Colonic mucosa (tissue), 4 donors: ENCODE measurements at regions not wholly inside any gene's neighbourhood (a gene's known extent, or its start where the extent isn't known, plus 50 kb on each side); places are given as distances from the start of the nearest gene placed in this dataset.

Experiments
- DNase-seq: peaks from one replicate; pipeline ENCODE4 v3.0.0-alpha.2; 2020
- H3K27ac ChIP-seq: fragments of 200-600 bp; one replicate; pipeline ENCODE4 v1.8.0; 2021
- H3K27me3 ChIP-seq: fragments of 200-600 bp; one replicate; pipeline ENCODE4 v1.8.0; 2021
- H3K36me3 ChIP-seq: fragments of 200-600 bp; one replicate; pipeline ENCODE4 v1.8.0; 2021
- H3K4me1 ChIP-seq: fragments of 200-600 bp; one replicate; pipeline ENCODE4 v1.8.0; 2021; ENCODE audit warnings: mild to moderate bottlenecking
- H3K4me3 ChIP-seq: fragments of 200-600 bp; one replicate; pipeline ENCODE4 v1.8.0; 2021
- H3K9ac ChIP-seq, 2 donors: one replicate each; pipeline ENCODE4 v1.7.0; 2013; ENCODE audit warnings: control low read depth in 2 of 2, low read depth in 2 of 2, low read length in 2 of 2
- H3K9me3 ChIP-seq: fragments of 200-600 bp; one replicate; pipeline ENCODE4 v1.8.0; 2021
- intact Hi-C: fragments of 100-400 bp; cut with DNase I; formaldehyde crosslinking; loops from one replicate; pipeline ENCODE4 v1.14.1; 2022
- TF ChIP-seq, protein P1 (sequence below): fragments of 200-600 bp; IDR thresholded peaks from one replicate; pipeline ENCODE4 v1.8.0; 2022; ENCODE audit warnings: antibody characterized with exemption, mild to moderate bottlenecking
- donor health status: healthy.
- donor health status: DM: no; HTN: no; CAD: no.
- donor health status: DM: no; HTN: no; CAD: no.

DNA sequence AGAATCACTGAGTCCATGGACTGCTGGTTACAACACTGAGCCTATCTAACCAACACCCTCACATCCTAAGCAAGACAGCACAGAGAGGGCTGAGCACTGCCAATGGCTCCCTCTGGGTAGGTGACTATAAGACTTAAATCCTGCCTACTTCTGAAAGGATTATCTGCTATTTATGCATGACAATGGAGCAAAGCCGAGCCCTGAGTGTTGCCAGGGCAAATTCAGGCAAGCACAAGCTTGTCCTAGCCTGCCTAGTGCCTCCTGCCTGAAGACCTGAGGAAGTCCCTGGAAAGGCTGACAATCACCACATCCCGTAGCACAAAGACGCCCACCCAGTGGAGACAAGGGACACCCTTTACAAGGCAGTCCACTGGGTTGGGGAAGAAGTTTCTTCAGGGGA lies 129.7 kb downstream of the OSR1 start:
- Histone ChIP-seq H3K4me1 (no peaks in the 10 kb centered on the region), H3K27me3 (no peaks in the 10 kb centered on the region), H3K4me3 (no peak overlapping the region), H3K27ac (no peak overlapping the region), H3K9ac (no peak overlapping the region), H3K36me3 (no peaks in the 10 kb centered on the region), H3K9me3 (no peaks in the 10 kb centered on the region)
- DNase-seq = no peak
- TF ChIP-seq, protein P1, sequence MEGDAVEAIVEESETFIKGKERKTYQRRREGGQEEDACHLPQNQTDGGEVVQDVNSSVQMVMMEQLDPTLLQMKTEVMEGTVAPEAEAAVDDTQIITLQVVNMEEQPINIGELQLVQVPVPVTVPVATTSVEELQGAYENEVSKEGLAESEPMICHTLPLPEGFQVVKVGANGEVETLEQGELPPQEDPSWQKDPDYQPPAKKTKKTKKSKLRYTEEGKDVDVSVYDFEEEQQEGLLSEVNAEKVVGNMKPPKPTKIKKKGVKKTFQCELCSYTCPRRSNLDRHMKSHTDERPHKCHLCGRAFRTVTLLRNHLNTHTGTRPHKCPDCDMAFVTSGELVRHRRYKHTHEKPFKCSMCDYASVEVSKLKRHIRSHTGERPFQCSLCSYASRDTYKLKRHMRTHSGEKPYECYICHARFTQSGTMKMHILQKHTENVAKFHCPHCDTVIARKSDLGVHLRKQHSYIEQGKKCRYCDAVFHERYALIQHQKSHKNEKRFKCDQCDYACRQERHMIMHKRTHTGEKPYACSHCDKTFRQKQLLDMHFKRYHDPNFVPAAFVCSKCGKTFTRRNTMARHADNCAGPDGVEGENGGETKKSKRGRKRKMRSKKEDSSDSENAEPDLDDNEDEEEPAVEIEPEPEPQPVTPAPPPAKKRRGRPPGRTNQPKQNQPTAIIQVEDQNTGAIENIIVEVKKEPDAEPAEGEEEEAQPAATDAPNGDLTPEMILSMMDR = no peak
- intact Hi-C loops = no loop called here

DNA sequence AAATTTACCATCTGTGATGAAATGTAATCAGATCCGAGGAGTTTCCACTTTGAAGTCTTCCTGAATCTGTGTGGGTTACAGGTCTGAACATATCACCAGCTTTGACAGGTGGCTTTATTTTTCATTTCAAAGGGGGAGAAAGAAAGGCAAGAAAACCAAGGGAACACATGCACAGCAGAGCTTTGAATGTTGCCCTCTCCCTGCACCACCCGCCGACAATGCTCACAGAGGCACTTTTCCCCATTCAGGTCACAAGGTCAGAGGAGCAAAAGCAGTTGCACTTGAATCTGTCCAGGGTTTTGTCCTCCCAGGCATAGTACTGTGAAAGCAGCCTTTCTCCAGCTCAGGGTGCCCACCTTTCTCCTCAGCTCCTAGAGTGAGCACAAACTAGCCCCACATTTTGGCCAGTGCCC lies 130.2 kb downstream of the OSR1 start:
- intact Hi-C loops = no loop called here
- Histone ChIP-seq H3K9me3 (no peaks in the 10 kb centered on the region), H3K4me1 (no peaks in the 10 kb centered on the region), H3K9ac (no peak overlapping the region), H3K27me3 (no peaks in the 10 kb centered on the region), H3K4me3 (no peak overlapping the region), H3K27ac (no peak overlapping the region), H3K36me3 (no peaks in the 10 kb centered on the region)
- no peak for DNase-seq
- TF ChIP-seq, protein P1 = no peak

DNA sequence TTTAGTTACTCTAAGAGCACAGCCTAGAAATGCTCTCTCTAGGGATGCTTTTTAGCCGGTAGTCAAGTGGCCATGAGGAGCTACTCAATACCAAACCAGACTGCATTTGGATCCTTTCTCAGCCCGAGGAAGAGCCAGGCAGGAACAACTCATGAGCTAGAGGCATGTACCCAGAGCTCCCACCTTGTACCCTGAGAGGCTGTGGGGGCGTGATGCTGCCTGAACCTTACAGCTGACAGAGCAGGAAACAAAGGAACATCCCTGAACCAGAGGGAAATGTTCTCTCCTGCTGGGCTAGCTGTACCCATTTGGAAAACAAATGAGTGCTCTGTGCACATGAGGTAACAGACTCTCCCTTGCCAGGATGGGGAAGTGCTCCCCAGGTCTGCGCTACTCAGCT lies 131.6 kb downstream of the OSR1 start:
- H3K4me1 ChIP-seq = no peaks in the 10 kb centered on the region
- H3K27ac ChIP-seq = no peak overlapping the region
- no peaks in the 10 kb centered on the region for H3K27me3 ChIP-seq
- no peak for DNase-seq
- no peak overlapping the region for H3K9ac ChIP-seq
- H3K36me3 ChIP-seq = no peaks in the 10 kb centered on the region
- H3K9me3 ChIP-seq = no peaks in the 10 kb centered on the region
- intact Hi-C loops = no loop called here
- TF ChIP-seq, protein P1 = no peak
- no peak overlapping the region for H3K4me3 ChIP-seq

DNA sequence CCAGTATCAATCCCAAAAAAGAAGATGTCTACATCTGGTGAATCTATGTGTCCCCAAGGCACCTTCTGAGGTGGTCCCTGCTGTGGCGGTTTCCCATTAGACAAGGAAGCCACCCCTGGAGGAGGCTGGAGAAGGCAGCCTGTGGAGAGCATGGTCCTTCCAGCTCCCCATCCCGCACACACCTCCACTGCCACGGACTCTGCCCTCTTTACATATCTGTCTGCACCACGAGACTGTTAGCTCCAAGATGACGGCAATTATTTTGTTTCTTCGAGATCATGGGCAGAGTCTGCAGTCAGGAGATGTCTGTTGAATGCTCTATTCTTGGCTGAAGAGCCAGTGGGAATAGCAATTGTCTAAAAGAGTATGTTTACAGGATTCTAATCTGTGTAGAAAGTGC lies 132.0 kb downstream of the OSR1 start:
- Histone ChIP-seq H3K9me3 (no peaks in the 10 kb centered on the region), H3K4me3 (no peak overlapping the region), H3K27me3 (no peaks in the 10 kb centered on the region), H3K27ac (no peak overlapping the region), H3K9ac (no peak overlapping the region), H3K4me1 (no peaks in the 10 kb centered on the region), H3K36me3 (no peaks in the 10 kb centered on the region)
- TF ChIP-seq, protein P1 = no peak
- DNase-seq = no peak
- intact Hi-C loops = no loop called here

DNA sequence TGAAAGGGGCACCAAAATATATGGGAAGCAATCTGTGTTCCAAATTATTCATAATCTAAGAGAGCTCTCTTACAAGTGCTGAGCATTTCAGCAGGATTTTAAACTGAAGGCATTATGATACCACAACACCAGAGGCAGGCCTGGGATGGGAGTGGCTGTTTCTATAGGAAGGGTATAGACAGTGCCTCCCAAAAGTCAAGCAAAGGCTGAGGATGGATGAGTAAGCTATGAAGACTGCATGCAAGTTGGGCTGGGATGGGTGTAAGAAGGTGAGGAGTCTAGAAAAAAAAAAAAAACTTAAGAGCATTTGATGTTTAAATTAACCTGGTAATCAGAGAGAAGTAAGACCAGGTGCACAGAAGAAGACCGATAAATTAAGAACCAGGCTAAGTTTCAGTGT lies 132.5 kb downstream of the OSR1 start:
- Histone ChIP-seq H3K27ac (no peak overlapping the region), H3K4me3 (no peak overlapping the region), H3K9me3 (no peaks in the 10 kb centered on the region), H3K36me3 (no peaks in the 10 kb centered on the region), H3K4me1 (no peaks in the 10 kb centered on the region), H3K27me3 (no peaks in the 10 kb centered on the region), H3K9ac (no peak overlapping the region)
- TF ChIP-seq, protein P1 = no peak
- no peak for DNase-seq
- intact Hi-C loops = no loop called here

DNA sequence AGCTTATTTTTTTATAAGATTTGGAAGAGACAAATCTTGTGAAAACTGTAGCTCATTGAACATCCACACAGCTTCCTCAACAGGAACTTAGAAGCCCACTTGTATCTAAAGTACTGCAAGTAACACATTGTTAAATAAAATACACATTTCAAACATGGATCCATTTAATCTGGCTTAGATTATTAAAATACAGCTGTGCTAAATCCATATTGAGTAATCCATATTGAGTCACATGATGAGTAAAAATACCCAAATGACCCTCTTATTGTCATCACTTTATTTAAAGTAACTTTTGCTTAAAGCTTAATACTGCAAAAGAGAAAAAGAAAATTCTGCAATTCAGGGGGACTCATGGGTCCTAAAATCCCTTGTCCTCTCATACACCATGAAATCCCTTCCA lies 133.3 kb downstream of the OSR1 start:
- H3K4me3 ChIP-seq = no peak overlapping the region
- no peaks in the 10 kb centered on the region for H3K9me3 ChIP-seq
- no peak for DNase-seq
- H3K4me1 ChIP-seq = no peaks in the 10 kb centered on the region
- intact Hi-C loops = no loop called here
- H3K27ac ChIP-seq = no peak overlapping the region
- H3K36me3 ChIP-seq = no peaks in the 10 kb centered on the region
- TF ChIP-seq, protein P1 = no peak
- no peaks in the 10 kb centered on the region for H3K27me3 ChIP-seq
- no peak overlapping the region for H3K9ac ChIP-seq
